GM21717 (cell line): ENCODE measurements at regions not wholly inside any gene's neighbourhood (a gene's known extent, or its start where the extent isn't known, plus 50 kb on each side); places are given as distances from the start of the nearest gene placed in this dataset.

Experiments used
- ATAC-seq: cut with Tn5 transposase; IDR thresholded peaks from one replicate; pipeline ENCODE4 v1.9.1; 2021; ENCODE audit warnings: mild to moderate bottlenecking, moderate library complexity; ENCODE audit not compliant: unreplicated experiment

GRCh38 chr7:16172366-16172765, 249.0 kb downstream of the CRPPA start:
- ATAC-seq: no peak

DNA sequence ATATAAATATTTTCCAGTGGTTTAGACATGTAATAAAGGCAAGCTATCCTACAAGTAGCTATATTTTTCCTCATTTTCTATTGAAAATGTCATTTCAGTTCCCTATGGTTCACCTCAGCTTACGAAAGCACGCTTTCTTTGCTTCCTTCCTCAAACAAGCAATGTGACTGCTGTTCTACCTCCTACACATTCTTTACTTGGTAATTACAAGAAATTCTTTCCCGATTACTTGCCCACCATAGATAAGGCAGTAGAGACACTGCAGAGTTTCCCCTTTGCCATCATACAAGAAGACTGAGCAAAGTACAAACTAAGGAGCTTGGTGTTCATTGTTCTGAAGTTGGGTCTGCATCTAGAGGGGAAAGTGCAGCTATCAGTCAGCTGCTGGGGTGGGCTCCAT, 249.4 kb downstream of the CRPPA start:
- no peak for ATAC-seq

DNA sequence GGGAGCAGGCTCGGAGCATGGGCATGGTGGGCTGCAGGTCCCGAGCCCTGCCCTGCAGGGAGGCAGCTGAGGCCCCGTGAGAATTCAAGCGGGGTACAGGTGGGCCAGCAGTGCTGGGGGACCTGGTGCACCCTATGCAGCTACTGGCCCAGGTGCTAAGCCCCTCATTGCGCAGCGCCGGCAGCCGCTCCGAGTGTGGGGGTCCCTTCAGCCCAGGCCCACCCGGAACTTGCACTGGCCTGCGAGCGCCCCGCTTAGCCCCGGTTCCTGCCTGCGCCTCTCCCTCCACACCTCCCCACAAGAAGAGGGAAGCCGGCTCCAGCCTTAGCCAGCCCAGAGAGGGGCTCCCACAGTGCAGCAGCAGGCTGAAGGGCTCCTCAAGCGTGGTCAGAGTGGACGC, 250.7 kb downstream of the CRPPA start:
- no peak for ATAC-seq

DNA sequence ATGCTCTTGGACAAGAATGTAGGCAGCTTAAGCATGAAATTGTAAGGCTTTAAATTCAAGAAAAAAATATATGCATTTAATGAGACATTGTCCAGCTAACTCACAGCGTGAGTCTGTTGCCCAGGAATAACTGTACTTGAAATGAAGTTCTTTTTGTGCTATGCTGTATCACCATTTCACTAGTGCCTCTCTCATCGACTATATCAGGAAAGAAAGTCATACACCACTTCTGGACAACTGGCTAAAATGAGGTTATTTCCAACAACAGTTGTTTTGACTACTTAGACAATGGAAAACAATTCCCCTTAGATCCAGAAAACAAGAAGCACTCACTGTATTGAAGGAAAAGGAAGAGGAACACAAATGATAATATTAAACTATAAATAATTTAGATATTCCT, 251.8 kb downstream of the CRPPA start:
- ATAC-seq: no peak

DNA sequence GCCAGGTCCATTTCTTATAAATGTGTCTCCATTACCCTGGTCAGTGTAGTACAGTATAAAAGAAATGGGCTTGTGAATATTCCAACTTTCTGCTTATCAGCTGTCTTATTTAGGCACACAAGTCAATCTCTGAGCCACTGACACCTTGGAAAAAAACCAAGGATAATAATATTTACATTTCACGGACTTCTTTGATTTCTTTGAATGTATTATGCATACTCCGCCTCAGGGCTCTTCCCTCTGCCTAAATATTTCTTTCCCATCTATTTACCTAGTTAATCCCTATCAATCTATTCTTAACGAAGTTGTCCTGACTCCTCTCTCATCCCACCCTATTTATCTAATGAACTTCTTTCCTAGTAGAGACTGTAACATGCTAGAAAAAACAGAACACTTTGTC, 253.8 kb downstream of the CRPPA start:
- no peak for ATAC-seq

DNA sequence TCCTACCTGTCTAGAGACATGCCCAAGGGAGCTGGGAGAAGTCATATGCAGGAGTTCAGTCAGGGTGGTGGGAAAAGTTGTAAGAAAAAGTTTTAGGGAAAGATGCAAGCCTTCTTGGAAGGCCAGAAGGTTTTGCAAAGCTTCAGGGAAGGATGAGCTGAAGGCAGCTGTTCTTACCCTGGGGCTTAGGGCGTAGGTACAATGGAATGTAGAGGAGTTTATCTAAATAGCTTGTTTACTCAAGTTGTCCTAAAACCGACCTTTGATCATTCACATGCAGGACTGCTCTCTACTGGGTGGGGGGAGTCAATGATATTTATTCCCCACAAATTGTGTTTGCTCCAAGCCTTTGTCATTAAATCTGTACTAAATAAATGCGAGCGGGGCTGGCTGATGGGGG, 277.0 kb downstream of the CRPPA start:
- ATAC-seq: no peak

DNA sequence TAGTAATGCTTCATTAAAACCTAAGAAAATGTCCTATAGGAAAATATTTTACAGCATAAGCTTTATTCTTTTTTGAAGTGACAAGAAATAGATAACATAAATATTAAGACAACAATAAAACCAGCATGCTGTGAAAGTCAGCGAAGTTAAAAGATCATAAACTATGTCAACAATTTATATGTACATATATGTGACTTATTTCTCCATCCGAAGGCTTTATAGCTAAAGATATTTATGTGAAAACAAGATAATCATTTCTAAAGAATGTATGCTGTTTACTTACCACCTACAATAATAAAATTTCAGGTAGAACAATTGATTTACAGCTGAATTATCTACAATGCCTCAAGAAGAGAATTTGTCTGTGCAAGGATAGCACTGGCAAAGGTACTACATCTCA, 283.4 kb downstream of the CRPPA start:
- no peak for ATAC-seq

DNA sequence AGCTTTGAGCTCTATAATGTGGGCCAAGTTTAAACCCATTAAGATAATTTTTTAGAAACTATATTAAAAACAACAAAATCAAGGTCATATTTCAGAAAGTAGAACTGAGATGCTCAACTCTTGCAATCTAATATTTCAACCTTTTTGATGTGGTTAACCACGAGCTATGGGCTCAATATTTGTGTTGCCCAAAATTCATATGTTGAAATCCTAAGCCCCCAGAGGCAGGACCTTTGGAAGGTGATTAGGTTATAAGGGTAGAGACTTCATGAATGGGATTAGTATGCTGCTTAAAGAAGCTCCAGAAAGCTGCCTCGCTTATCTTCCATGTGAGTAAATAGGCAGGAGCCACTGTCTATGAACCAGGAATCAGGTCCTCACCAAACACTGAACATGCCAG, 284.4 kb downstream of the CRPPA start:
- ATAC-seq: no peak

- ATAC-seq: no peak
These were observed 285.7 kb downstream of the CRPPA start for GRCh38 chr7:16135658-16136057.

DNA sequence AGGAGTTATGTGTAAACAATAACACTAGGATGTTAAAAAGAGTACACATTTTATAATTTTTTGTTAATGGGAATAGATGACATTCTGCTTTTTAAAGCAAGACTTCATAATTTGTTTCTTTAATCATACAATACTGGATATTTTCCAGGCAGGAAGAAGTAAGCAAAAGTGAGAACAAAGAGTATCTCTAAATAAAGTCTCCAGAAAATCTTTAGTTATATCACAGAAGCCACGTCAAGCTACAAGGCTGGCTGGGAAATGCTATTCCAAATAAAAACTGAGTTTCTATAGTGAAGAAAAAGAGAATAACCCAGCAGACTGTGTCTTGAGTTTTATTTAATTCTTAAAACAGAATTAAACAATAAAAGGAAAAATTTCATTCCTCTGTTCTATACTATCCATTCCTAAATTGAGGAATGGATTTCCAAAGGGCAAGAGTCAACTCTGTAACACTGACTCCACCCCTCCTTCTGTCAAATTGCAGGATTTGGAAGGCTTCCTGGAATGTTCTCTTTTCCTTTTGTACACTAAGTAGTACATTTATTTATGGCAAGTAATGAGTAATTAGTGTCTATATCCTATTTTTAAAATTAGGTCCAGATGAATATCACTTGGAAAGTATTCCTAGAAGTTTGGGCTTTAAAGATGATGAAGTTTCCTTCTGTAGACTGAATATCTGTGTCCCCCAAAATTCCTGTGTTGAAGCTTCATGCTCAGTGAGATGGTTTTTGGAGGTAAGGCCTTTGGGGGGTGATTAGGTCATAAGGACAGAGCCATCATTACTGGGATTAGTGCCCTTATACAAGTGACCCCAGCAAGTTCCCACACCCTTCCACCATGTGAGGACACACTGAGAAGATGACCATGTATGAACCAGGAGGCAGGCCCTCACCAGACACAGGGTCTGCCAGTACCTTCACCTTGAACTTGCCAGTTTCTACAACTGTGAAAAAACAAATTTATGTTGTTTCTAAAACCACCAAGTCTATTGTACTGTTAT, 290.9 kb downstream of the CRPPA start:
- ATAC-seq: no peak

- ATAC-seq: no peak
These were observed 291.8 kb downstream of the CRPPA start for GRCh38 chr7:16129431-16130110.

- ATAC-seq: no peak
These were observed 298.1 kb downstream of the CRPPA start for GRCh38 chr7:16123117-16123770.

DNA sequence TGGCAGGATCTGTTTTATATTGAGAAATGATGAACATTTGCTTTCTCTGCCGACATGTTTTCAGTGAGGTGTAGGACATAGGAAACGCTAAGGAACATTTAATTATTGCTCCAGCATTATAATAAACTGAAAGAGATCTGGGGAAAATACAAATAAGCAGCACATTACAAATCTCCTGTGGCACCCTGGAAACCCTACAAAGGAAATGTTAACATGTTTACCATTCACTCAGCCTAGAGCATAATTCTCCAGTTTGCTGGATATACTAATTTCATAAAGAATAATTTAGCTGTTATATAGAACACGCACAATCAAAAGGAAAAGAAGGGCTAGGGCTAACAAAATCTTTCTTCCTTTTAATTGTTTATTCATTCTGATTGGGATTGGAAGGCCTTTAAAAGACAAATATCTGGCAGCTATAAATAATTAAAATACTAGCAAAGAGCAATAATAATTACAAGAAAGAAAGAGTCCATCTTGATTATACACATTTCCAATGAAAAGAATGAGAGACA, 299.4 kb downstream of the CRPPA start:
- no peak for ATAC-seq

- ATAC-seq: no peak
These were observed 306.0 kb downstream of the CRPPA start for GRCh38 chr7:16115374-16115773.

GRCh38 chr7:16114633-16115032, 306.7 kb downstream of the CRPPA start:
- ATAC-seq: no peak

DNA sequence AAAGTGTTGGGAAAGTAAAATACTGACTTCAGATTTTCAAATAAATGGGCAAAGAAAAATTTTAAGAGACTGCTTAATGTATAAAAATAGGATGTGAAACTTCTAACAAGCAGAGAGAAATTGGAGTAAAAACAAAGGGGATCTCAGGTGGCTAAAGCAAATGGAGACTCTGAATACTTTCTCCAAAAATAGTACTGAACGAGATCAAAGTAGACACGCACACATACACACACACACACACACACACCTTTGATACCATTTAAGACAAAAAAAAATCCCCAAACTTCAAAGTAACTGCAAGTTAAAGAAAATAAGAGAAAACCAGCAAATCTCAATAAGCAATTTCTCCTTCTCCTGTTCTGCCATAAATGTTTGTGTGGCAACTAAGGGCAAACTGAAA, 307.3 kb downstream of the CRPPA start:
- ATAC-seq: no peak

DNA sequence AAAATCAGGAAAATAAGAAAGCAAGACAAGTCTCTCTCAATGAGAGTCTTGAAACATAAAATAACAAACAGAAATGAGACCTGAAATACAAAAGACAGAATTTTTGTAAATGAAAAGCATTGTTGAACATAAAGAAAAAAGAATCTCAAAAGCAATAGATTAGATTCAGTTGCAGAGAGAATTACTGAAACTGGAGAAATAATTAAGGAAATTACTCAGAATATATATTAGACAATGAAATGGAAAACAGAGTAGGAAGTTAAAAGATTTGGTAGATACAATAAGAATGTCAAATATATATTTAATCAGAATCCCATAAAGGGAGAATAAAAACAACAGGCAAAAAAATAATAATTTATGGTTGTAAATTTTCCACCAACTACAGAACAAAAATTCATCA, 308.3 kb downstream of the CRPPA start:
- ATAC-seq: no peak

- ATAC-seq: no peak
These were observed 314.5 kb downstream of the CRPPA start for GRCh38 chr7:16106869-16107268.

DNA sequence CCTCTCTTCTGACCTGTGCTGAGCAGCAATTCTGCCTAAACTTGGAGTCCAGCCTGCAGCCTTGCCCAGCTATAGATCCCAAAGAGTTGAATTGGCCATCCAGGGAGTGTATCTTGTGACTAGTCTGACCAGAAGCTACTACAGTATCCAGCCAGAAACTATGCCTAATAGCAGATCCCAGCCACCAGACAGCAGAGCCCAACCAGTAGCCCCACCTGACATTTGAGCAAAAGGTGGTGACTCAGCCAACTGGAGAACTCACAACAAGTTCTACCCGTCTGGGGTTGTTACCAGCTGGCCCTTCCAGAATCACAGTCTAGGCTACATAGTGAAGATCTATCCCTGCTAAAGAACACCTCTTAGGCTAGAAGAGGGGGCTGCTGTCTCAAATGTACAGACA, 315.0 kb downstream of the CRPPA start:
- ATAC-seq: no peak

DNA sequence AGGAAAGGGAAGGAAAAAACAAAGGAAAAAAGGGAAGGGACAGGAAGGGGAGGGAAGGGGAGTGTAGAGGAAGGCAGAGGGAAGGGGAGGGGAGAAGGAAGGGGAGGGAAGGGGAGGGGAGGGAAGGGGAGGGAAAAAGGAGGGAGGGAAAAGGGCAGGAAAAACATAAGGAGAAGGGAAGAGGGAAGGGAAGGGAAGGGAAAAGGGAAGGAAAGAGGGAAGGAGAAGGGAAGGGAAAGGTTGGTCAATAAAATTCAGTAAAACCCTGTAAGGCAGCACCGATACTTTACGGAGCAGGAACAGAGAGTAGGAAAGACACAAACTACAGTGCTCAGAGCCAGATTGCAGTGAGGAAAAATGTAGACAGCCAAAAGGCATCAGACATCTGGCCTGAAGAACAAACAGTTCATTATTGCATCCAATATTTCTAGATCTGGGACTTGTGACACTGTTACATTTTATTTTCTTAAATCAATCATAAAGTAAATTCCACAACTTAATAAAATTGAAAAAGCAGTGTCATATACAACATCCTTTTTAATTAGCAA, 322.0 kb downstream of the CRPPA start:
- no peak for ATAC-seq

- ATAC-seq: no peak
These were observed 322.7 kb downstream of the CRPPA start for GRCh38 chr7:16098585-16099179.
